PFSK-1 (cell line): ENCODE measurements at regions not wholly inside any gene's neighbourhood (a gene's known extent, or its start where the extent isn't known, plus 50 kb on each side); places are given as distances from the start of the nearest gene placed in this dataset.

Experiments used
- POLR2AphosphoS5 ChIP-seq: IDR thresholded peaks from 2 replicates; pipeline ENCODE4 v1.6.1; 2012; ENCODE audit warnings: low read depth, mild to moderate bottlenecking, control low read depth, low read length, moderate library complexity
- SIN3A ChIP-seq: IDR thresholded peaks from 2 replicates; pipeline ENCODE4 v1.6.1; 2012; ENCODE audit warnings: mild to moderate bottlenecking, low read length, moderate library complexity, borderline replicate concordance; ENCODE audit not compliant: insufficient read depth
- TAF1 ChIP-seq: IDR thresholded peaks from 2 replicates; pipeline ENCODE4 v1.6.1; 2012; ENCODE audit warnings: low read length, control low read depth, borderline replicate concordance; ENCODE audit not compliant: insufficient read depth

DNA sequence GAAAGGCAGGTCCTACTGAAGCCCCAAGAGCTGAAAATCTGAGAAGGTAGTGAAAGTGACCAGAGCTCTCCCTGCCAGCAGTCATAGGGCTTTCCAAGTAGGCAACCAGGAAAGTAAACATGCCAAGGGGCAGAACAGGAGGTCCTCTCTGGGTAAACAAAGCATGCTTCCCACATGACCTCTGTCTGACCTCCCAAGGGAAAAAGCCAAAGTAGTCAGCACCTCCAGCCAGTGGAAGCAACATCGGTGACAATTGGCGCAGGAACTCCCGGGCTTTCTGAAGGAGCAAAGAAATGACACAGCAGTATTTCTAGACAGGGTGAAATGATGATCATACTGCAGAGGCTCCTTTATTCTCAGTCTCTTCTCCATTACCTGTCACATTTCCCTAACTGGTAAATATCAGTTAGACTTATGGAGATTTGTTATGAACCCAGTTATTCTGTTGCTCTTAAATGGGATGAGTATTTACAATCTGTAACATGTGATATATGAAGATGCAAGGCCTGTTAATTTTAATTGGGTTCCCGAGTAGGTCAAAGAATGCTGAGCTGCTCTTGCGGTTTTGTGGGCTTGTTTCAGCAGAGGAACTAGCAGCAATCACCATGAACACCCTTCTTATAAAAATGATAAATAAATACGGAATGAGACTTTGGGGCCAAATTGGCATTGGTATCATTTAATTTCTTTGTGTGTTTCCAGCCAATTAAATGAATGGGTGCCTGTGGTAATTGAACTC lies 321.0 kb downstream of the RND3 start:
- no peak for TF ChIP-seq TAF1
- TF ChIP-seq POLR2AphosphoS5 = no peak
- TF ChIP-seq SIN3A = no peak
